Astrocyte of the spinal cord (primary cell): ENCODE measurements at regions not wholly inside any gene's neighbourhood (a gene's known extent, or its start where the extent isn't known, plus 50 kb on each side); places are given as distances from the start of the nearest gene placed in this dataset.

Source experiments
- DNase-seq: peaks from one replicate; pipeline ENCODE4 v3.0.0; 2011; ENCODE audit warnings: low read depth, low spot score
- H3K4me3 ChIP-seq: 2 replicates; pipeline ENCODE4 v1.5.1; 2011; ENCODE audit warnings: low read depth, mild to moderate bottlenecking, low read length, moderate library complexity
- CTCF ChIP-seq: IDR thresholded peaks from 2 replicates; pipeline ENCODE4 v1.5.1; 2012; ENCODE audit warnings: low read depth, mild to moderate bottlenecking, low read length, inconsistent platforms
- in situ Hi-C: cut with HindIII; loops from 2 replicates; pipeline ENCODE4 v1.10.0; 2017; ENCODE audit warnings: low sequenced_read_pairs

- no peak for TF ChIP-seq CTCF
- H3K4me3 ChIP-seq: no peak overlapping the region
- peak; percentile 78 for DNase-seq
- in situ Hi-C loops: no loop called here
Observed at GRCh38 chr5:123776761-123777160, 264.8 kb downstream of the CSNK1G3 start.

GRCh38 chr5:123771715-123772114 lies 259.7 kb downstream of the CSNK1G3 start:
- DNase-seq: no peak
- H3K4me3 ChIP-seq: no peak overlapping the region
- in situ Hi-C loops: no loop called here
- TF ChIP-seq CTCF: no peak

GRCh38 chr5:123763201-123763600 lies 251.2 kb downstream of the CSNK1G3 start:
- H3K4me3 ChIP-seq: no peak overlapping the region
- in situ Hi-C loops: no loop called here
- no peak for DNase-seq
- TF ChIP-seq CTCF: no peak

GRCh38 chr5:123756816-123757215 lies 244.8 kb downstream of the CSNK1G3 start:
- in situ Hi-C loops: no loop called here

GRCh38 chr5:123756318-123756665 lies 244.3 kb downstream of the CSNK1G3 start:
- no peak overlapping the region for H3K4me3 ChIP-seq
- no peak for TF ChIP-seq CTCF
- in situ Hi-C loops: no loop called here
- DNase-seq: peak; percentile 37

More at GRCh38 chr5:123756816-123757215, 244.8 kb downstream of the CSNK1G3 start:
- no peak for DNase-seq
- no peak overlapping the region for H3K4me3 ChIP-seq
- TF ChIP-seq CTCF: no peak

- in situ Hi-C loops: no loop called here
- TF ChIP-seq CTCF: no peak
- no peak overlapping the region for H3K4me3 ChIP-seq
- DNase-seq: peak; percentile 56
Observed at GRCh38 chr5:123755653-123756317, 243.8 kb downstream of the CSNK1G3 start.

- no peak overlapping the region for H3K4me3 ChIP-seq
- in situ Hi-C loops: no loop called here
Observed at GRCh38 chr5:123754908-123755307, 242.9 kb downstream of the CSNK1G3 start.

More at GRCh38 chr5:123754908-123755307, 242.9 kb downstream of the CSNK1G3 start:
- peak; percentile 41 for DNase-seq
- no peak for TF ChIP-seq CTCF
